SIG-M5 treated with dmso at 0.1 percent for 504 hours (cell line): ENCODE measurements at regions not wholly inside any gene's neighbourhood (a gene's known extent, or its start where the extent isn't known, plus 50 kb on each side); places are given as distances from the start of the nearest gene placed in this dataset.
"Not testable (repeated sequence)": the region's sequence is repeated elsewhere in the genome, so short reads cannot be mapped to it uniquely, and the experiment has no call there.

Experiments used
- DNase-seq: peaks from one replicate; lab custom pipeline; 2025; ENCODE audit not compliant: unreplicated experiment; lab: John Stamatoyannopoulos, UW

DNA sequence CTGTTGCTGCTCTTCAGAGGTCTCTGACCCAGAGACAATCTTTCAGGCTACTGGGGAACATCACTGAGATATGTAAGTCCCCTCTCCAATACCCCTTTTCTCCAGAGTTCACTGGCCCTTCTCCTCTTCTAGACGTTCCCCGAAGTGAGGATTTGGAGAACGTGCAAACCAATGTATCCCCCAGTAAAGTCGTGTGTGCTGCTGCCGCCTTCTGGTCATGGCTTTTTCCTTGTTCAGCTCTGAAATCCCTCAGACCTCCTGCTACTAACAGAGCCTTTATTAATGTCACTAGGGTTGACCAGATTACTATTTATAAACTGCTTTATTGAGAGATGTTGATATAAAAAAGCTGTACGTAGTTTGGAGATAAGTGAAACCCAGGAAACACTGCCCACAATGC is 1028.6 kb downstream of the CDH9 start:
- no peak for DNase-seq

GRCh38 chr5:26003966-26004365 is 1034.4 kb downstream of the CDH9 start:
- DNase-seq, result peak; percentile 7

GRCh38 chr5:25995209-25995608 is 1043.2 kb downstream of the CDH9 start:
- no peak for DNase-seq

GRCh38 chr5:25993701-25994100 is 1044.7 kb downstream of the CDH9 start:
- no peak for DNase-seq

GRCh38 chr5:25991639-25992038 is 1046.7 kb downstream of the CDH9 start:
- no peak for DNase-seq

DNA sequence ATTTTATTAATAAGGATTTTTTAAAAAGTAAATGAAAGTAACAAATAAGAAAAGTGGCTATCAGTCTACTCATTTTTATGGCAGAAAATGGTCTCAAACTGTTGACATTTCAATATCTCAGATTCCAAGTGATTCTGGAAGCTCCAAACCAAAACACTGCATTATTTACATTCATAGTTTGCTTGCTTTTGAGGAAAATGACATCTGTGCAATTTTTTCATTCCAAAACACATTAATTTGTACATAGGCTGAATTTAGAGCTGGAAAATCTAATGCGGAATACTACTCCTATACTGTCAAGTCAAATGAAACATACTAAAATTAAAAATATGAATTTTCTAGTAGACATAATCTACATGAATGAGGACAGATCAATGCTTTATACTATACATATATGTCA is 1047.6 kb downstream of the CDH9 start:
- no peak for DNase-seq

GRCh38 chr5:25979086-25979485 is 1059.3 kb downstream of the CDH9 start:
- no peak for DNase-seq

DNA sequence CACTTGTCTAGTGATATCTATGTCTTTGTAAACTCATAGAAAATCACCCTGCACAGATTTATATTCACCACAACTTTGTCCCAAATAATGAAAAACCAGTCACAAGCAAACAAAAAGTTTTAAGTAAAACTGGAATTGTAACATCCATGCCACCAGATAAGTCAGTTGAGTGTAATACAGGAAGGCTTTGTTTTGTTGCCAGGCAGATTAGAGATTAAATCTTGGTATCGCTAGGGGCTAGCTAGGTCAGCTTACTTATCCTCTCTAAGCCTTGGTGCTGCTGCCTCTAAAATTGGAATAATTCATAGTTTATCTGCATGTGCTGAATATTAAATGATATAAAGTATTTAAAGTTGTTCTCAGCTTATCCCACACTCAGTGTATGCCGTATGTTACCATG is 1062.5 kb downstream of the CDH9 start:
- no peak for DNase-seq

DNA sequence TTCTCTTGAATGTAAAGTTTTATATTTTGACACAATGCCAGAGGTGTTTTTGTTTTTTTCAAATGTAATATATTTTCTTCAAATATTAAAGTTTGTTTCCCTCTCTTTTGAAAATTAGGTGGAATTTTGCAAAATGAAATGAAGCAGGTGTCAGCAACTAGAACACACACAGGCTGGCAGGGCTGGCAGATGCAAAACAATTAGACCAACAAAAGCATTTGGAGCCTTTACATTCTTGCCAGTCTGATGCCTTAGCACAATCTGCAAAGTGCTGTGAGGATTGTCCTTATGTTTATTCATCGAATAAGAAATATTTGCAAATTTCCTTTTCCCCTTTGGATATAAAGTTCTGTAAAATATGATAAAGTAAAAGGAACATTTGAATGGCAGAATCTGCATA is 1063.9 kb downstream of the CDH9 start:
- no peak for DNase-seq

- no peak for DNase-seq
Measured at GRCh38 chr5:25970906-25971489, 1067.4 kb downstream of the CDH9 start.

GRCh38 chr5:25969042-25969441 is 1069.3 kb downstream of the CDH9 start:
- not testable (repeated sequence) for DNase-seq

DNA sequence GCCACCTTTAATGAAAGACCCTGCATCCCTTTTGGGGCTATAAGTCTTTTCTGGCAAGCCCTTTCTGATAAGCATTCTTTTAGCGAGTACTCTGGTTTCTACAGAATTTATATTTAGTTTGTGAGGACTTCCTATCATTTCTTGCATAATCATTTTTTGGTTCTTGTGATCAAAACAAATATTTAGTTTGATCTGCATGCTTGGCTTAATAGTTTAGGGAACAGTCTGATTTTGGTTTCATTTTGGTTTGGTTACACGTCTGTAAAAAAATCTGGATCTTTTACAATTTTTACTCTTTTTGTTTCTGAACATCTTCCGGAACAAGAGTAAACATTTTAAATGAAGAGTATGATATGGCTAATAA is 1074.4 kb downstream of the CDH9 start:
- no peak for DNase-seq

GRCh38 chr5:25963251-25964008 is 1075.0 kb downstream of the CDH9 start:
- DNase-seq, result no peak

GRCh38 chr5:25955337-25955736 is 1083.0 kb downstream of the CDH9 start:
- DNase-seq, result peak; percentile 62

GRCh38 chr5:25950681-25951080 is 1087.7 kb downstream of the CDH9 start:
- no peak for DNase-seq

DNA sequence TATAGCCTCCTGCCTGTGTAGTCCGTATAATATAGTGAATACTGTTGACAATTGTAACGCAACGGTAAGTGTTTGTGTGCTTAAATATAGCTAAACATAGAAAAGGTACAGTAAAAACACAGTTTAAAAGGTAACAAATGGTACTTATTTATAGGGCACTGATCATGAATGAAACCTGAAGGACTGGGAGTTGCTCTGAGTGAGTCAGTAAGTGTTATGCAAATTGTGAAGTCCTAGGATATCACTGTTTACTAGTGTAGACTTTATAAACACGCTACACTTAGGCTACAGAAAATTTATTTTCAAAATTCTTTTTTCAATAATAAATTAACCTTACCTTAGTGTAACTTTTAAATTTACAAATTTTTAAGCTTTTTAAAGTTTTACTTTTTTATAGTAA is 1090.1 kb downstream of the CDH9 start:
- no peak for DNase-seq

GRCh38 chr5:25944786-25945185 is 1093.6 kb downstream of the CDH9 start:
- DNase-seq, result no peak

- no peak for DNase-seq
Measured at GRCh38 chr5:25909163-25909562, 1129.2 kb downstream of the CDH9 start.

DNA sequence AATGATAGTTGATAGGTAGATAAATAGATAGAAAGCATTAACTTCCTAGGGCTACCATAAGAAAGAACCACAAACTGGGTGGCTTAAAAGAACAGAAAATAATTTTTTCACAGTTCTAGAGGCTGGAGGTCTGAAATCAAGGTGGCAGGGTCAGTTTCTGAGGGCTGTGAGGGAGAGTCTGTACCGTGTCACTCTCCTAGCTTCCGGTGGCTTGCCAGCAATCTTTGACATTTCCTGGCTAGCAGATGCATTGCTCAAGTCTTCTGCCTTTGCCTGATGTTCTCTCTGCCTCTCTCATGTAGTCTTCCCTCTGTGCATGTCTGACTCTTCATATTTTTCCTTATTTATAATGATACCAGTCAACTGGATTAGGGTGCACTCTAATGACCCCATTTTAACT is 1132.7 kb downstream of the CDH9 start:
- no peak for DNase-seq

GRCh38 chr5:25892211-25892610 is 1146.2 kb downstream of the CDH9 start:
- DNase-seq, result no peak

DNA sequence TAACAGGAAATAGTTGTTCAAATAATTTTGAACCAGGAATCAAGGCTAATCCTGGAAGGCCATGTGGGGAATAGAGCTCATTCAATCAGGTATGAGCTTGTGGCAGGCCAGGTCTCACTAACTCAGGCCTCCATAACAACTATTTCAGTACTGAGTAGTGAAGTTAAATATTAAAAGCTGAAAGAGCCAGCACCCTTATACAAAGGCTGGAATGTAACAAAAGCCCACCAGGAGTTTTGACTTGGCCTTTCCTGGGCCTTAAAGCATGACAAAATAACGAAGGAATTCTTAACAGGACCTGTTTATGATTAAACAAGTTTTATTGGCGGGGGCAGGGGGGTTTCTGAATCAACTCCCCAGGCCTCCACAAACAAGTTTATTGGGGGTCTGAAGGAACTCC is 1146.7 kb downstream of the CDH9 start:
- DNase-seq, result no peak

DNA sequence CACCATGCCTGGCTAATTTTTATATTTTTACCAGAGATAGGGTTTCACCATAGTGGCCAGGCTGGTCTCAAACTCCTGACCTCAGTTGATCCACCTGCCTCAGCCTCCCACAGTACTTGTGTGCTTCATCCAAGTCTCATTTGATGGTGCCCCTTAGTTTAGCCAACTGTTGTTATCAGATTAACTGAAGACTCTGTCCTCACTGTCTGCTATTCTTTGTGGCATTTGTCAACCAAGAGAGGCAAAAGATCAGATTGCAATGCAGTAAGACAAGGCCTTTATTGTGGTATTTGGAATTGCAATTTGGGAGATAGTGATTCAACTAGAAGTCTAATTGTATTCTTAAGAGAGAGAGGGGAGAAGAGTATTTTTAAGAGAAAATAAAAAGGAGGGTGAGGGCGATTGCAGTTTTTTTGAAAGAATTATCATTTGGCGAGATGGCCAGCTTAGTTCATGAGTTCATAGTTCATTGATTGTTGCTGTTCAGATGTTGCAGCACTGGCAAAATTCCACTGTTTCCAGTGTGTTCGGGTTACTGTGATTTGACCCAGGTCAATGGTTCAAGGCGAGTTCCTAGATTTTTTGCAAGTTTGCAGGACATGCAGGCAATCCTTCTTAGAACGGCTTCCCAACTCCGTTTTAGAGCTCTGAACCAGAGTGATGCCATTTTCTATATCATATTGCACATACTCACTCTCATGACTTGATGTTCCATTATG is 1156.9 kb downstream of the CDH9 start:
- DNase-seq, result no peak
